Caco-2 (cell line): ENCODE measurements at regions not wholly inside any gene's neighbourhood (a gene's known extent, or its start where the extent isn't known, plus 50 kb on each side); places are given as distances from the start of the nearest gene placed in this dataset.

ENCODE experiments used
- BruUV-seq: library from RNA; stranded (reverse); fragments of 400-500 nt; replicated peaks from 2 replicates; lab custom pipeline; 2021; lab: Mats Ljungman, UMichigan
- CTCF ChIA-PET: fragments of 300-600 bp; sonication (Branson Sonifier 250); formaldehyde crosslinking; loops from one replicate; lab custom pipeline; 2022; ENCODE audit warnings: antibody characterized with exemption; lab: Charles Lee
- POLR2A ChIA-PET: fragments of 300-600 bp; sonication (Branson Sonifier 250); formaldehyde crosslinking; loops from one replicate; lab custom pipeline; 2022; ENCODE audit warnings: antibody characterized with exemption; lab: Charles Lee
- DNase-seq, 2 experiments: peaks; one replicate each; pipeline versions ENCODE4 v3.0.0 to v3.0.0-alpha.2; 2020 to 2022
- H3K27me3 ChIP-seq: replicated peaks from 2 replicates; pipeline ENCODE4 v1.6.0; 2011; ENCODE audit warnings: low read length; ENCODE audit not compliant: control insufficient read depth, insufficient read depth
- H3K36me3 ChIP-seq: 2 replicates; pipeline ENCODE4 v1.5.1; 2011; ENCODE audit warnings: low read length; ENCODE audit not compliant: control insufficient read depth, insufficient read depth
- H3K4me1 ChIP-seq: fragments of 250-450 bp; sonication (Bioruptor Pico); 2 replicates; pipeline ENCODE4 v1.5.1; 2020; ENCODE audit warnings: mild to moderate bottlenecking
- H3K4me3 ChIP-seq: 2 replicates; pipeline ENCODE4 v1.5.1; 2011; ENCODE audit warnings: low read depth, mild to moderate bottlenecking, control low read depth, low read length
- H3K9me3 ChIP-seq: fragments of 250-450 bp; sonication (Bioruptor Pico); 2 replicates; pipeline ENCODE4 v1.5.1; 2020; ENCODE audit warnings: mild to moderate bottlenecking, moderate library complexity
- H3K27ac Mint-ChIP-seq: one replicate; pipeline ENCODE4 v1.8.0; 2022; ENCODE audit warnings: mixed read lengths; ENCODE audit not compliant: unreplicated experiment
- H3K27me3 Mint-ChIP-seq: one replicate; pipeline ENCODE4 v1.8.0; 2022; ENCODE audit warnings: mixed read lengths; ENCODE audit not compliant: insufficient read depth, unreplicated experiment
- H3K36me3 Mint-ChIP-seq: one replicate; pipeline ENCODE4 v1.8.0; 2022; ENCODE audit warnings: mild to moderate bottlenecking, mixed read lengths; ENCODE audit not compliant: insufficient read depth, unreplicated experiment
- H3K4me1 Mint-ChIP-seq: one replicate; pipeline ENCODE4 v1.8.0; 2022; ENCODE audit warnings: low read depth, mixed read lengths; ENCODE audit not compliant: unreplicated experiment
- H3K4me3 Mint-ChIP-seq: one replicate; pipeline ENCODE4 v1.8.0; 2022; ENCODE audit warnings: mild to moderate bottlenecking, moderate library complexity, mixed read lengths; ENCODE audit not compliant: unreplicated experiment
- H3K9me3 Mint-ChIP-seq: one replicate; pipeline ENCODE4 v1.8.0; 2022; ENCODE audit warnings: mixed read lengths; ENCODE audit not compliant: unreplicated experiment
- CTCF ChIP-seq, 2 experiments: fragments of 200-600 bp in 1 of 2; IDR thresholded peaks; 1 replicate in 1 of 2; 2 replicates in 1 of 2; pipeline versions ENCODE4 v1.5.1 to v1.8.0; 2011 to 2022; ENCODE audit warnings: antibody characterized with exemption in 1 of 2, control low read depth in 1 of 2, inconsistent platforms in 1 of 2, low read depth in 1 of 2, low read length in 1 of 2, mild to moderate bottlenecking in 1 of 2, moderate library complexity in 1 of 2; ENCODE audit not compliant: insufficient read depth in 1 of 2, severe bottlenecking in 1 of 2, unreplicated experiment in 1 of 2
- intact Hi-C: fragments of 100-400 bp; cut with micrococcal nuclease; formaldehyde crosslinking; loops from one replicate; pipeline ENCODE4 v1.10.0; 2022; ENCODE audit not compliant: unreplicated experiment

GRCh38 chr4:92184566-92184965 lies 119.2 kb upstream of the GRID2 start:
- H3K27ac Mint-ChIP-seq, result no peak overlapping the region
- H3K36me3 ChIP-seq, result no peaks in the 10 kb centered on the region
- H3K4me3 Mint-ChIP-seq, result no peak overlapping the region
- H3K4me3 ChIP-seq, result no peak overlapping the region
- H3K27me3 ChIP-seq, result no peaks in the 10 kb centered on the region
- intact Hi-C loops, result no loop called here
- H3K9me3 ChIP-seq, result no peaks in the 10 kb centered on the region
- no peak for TF ChIP-seq CTCF (IDR thresholded peaks at IDR 0.05; ENCODE audit: insufficient read depth in 1 of 2, low read depth in 1 of 2, low read length in 1 of 2, severe bottlenecking in 1 of 2, unreplicated experiment in 1 of 2)
- no peaks in the 10 kb centered on the region for H3K27me3 Mint-ChIP-seq
- CTCF ChIA-PET, result no interaction called here
- H3K9me3 Mint-ChIP-seq, result no peaks in the 10 kb centered on the region
- H3K36me3 Mint-ChIP-seq, result no peaks in the 10 kb centered on the region
- POLR2A ChIA-PET, result no interaction called here
- no peaks in the 10 kb centered on the region for H3K4me1 Mint-ChIP-seq
- no peaks in the 10 kb centered on the region for H3K4me1 ChIP-seq
- no TSS peak for BruUV-seq
- DNase-seq, result no peak

- BruUV-seq, result no TSS peak
- no peak overlapping the region for H3K27ac Mint-ChIP-seq
- no peak overlapping the region for H3K4me3 ChIP-seq
- no peak for TF ChIP-seq CTCF (IDR thresholded peaks at IDR 0.05; ENCODE audit: insufficient read depth in 1 of 2, low read depth in 1 of 2, low read length in 1 of 2, severe bottlenecking in 1 of 2, unreplicated experiment in 1 of 2)
- no peaks in the 10 kb centered on the region for H3K9me3 ChIP-seq
- no peaks in the 10 kb centered on the region for H3K4me1 Mint-ChIP-seq
- intact Hi-C loops, result no loop called here
- no peaks in the 10 kb centered on the region for H3K27me3 ChIP-seq
- H3K9me3 Mint-ChIP-seq, result no peaks in the 10 kb centered on the region
- POLR2A ChIA-PET, result no interaction called here
- H3K27me3 Mint-ChIP-seq, result no peaks in the 10 kb centered on the region
- DNase-seq, result no peak
- no peaks in the 10 kb centered on the region for H3K36me3 ChIP-seq
- no peaks in the 10 kb centered on the region for H3K4me1 ChIP-seq
- CTCF ChIA-PET, result no interaction called here
- H3K36me3 Mint-ChIP-seq, result no peaks in the 10 kb centered on the region
- no peak overlapping the region for H3K4me3 Mint-ChIP-seq
Measured at GRCh38 chr4:92186239-92186638, 117.5 kb upstream of the GRID2 start.

GRCh38 chr4:92189146-92189545 lies 114.6 kb upstream of the GRID2 start:
- TF ChIP-seq CTCF (IDR thresholded peaks at IDR 0.05; ENCODE audit: insufficient read depth in 1 of 2, low read depth in 1 of 2, low read length in 1 of 2, severe bottlenecking in 1 of 2, unreplicated experiment in 1 of 2), result no peak
- POLR2A ChIA-PET, result no interaction called here
- H3K27ac Mint-ChIP-seq, result no peak overlapping the region
- H3K4me1 ChIP-seq, result no peaks in the 10 kb centered on the region
- intact Hi-C loops, result no loop called here
- CTCF ChIA-PET, result no interaction called here
- H3K9me3 ChIP-seq, result no peaks in the 10 kb centered on the region
- H3K4me3 ChIP-seq, result no peak overlapping the region
- no peak for DNase-seq
- H3K4me1 Mint-ChIP-seq, result no peaks in the 10 kb centered on the region
- no peaks in the 10 kb centered on the region for H3K27me3 Mint-ChIP-seq
- H3K36me3 Mint-ChIP-seq, result no peaks in the 10 kb centered on the region
- BruUV-seq, result no TSS peak
- no peaks in the 10 kb centered on the region for H3K9me3 Mint-ChIP-seq
- no peaks in the 10 kb centered on the region for H3K36me3 ChIP-seq
- no peaks in the 10 kb centered on the region for H3K27me3 ChIP-seq
- no peak overlapping the region for H3K4me3 Mint-ChIP-seq
